ENCODE measurements at regions not wholly inside any gene's neighbourhood (a gene's known extent, or its start where the extent isn't known, plus 50 kb on each side); places are given as distances from the start of the nearest gene placed in this dataset.
"Not testable (repeated sequence)": the region's sequence is repeated elsewhere in the genome, so short reads cannot be mapped to it uniquely, and the experiment has no call there.

- no peak for FAIRE-seq
These were observed 50.4 kb upstream of the RAPH1 start for GRCh38 chr2:203585516-203585915.

GRCh38 chr2:203586206-203586605 is 51.1 kb upstream of the RAPH1 start:
- FAIRE-seq = no peak

- no peak for FAIRE-seq
These were observed 51.6 kb upstream of the RAPH1 start for GRCh38 chr2:203586696-203587095.

GRCh38 chr2:203590496-203590895 is 55.4 kb upstream of the RAPH1 start:
- no peak for FAIRE-seq

GRCh38 chr2:203591642-203592041 is 56.5 kb upstream of the RAPH1 start:
- FAIRE-seq = no peak

- FAIRE-seq = no peak
These were observed 57.4 kb upstream of the RAPH1 start for GRCh38 chr2:203592470-203592869.

- FAIRE-seq = peak; percentile 57
These were observed 59.4 kb upstream of the RAPH1 start for GRCh38 chr2:203594541-203594940.

- FAIRE-seq = peak; percentile 15
These were observed 61.1 kb upstream of the RAPH1 start for GRCh38 chr2:203596183-203596582.

GRCh38 chr2:203599509-203599908 is 64.4 kb upstream of the RAPH1 start:
- FAIRE-seq = no peak

- no peak for FAIRE-seq
These were observed 65.2 kb upstream of the RAPH1 start for GRCh38 chr2:203600286-203600685.

- no peak for FAIRE-seq
These were observed 68.6 kb upstream of the RAPH1 start for GRCh38 chr2:203603456-203604389.

GRCh38 chr2:203605302-203605701 is 70.2 kb upstream of the RAPH1 start:
- FAIRE-seq = no peak

- FAIRE-seq = no peak
These were observed 71.0 kb upstream of the RAPH1 start for GRCh38 chr2:203606051-203606450.

- no peak for FAIRE-seq
These were observed 75.5 kb upstream of the RAPH1 start for GRCh38 chr2:203610558-203610957.

- FAIRE-seq = no peak
These were observed 77.1 kb upstream of the RAPH1 start for GRCh38 chr2:203612246-203612645.

GRCh38 chr2:203619267-203619878 is 84.3 kb upstream of the RAPH1 start:
- FAIRE-seq = no peak

GRCh38 chr2:203621981-203622515 is 84.4 kb upstream of the CD28 start:
- FAIRE-seq = no peak

- no peak for FAIRE-seq
These were observed 83.3 kb upstream of the CD28 start for GRCh38 chr2:203623096-203623495.

- FAIRE-seq = no peak
These were observed 82.8 kb upstream of the CD28 start for GRCh38 chr2:203623661-203624060.

- no peak for FAIRE-seq
These were observed 80.7 kb upstream of the CD28 start for GRCh38 chr2:203625701-203626100.

GRCh38 chr2:203626247-203626646 is 80.2 kb upstream of the CD28 start:
- FAIRE-seq = not testable (repeated sequence)

- FAIRE-seq = peak; percentile 86
These were observed 79.3 kb upstream of the CD28 start for GRCh38 chr2:203626952-203627681.

- FAIRE-seq = no peak
These were observed 76.7 kb upstream of the CD28 start for GRCh38 chr2:203629699-203630098.
